H9 (cell line): ENCODE measurements at regions not wholly inside any gene's neighbourhood (a gene's known extent, or its start where the extent isn't known, plus 50 kb on each side); places are given as distances from the start of the nearest gene placed in this dataset.
"Not testable (repeated sequence)": the region's sequence is repeated elsewhere in the genome, so short reads cannot be mapped to it uniquely, and the experiment has no call there.

Experiments used
- DNase-seq: peaks from one replicate; pipeline ENCODE4 v3.0.0-alpha.2; 2017
- H2AFZ ChIP-seq: one replicate; pipeline ENCODE4 v1.6.1; 2013; ENCODE audit warnings: mild to moderate bottlenecking, low read length, control low read depth, moderate library complexity
- H2AK5ac ChIP-seq: 2 replicates; pipeline ENCODE4 v1.6.1; 2013; ENCODE audit warnings: low read length, control low read depth, mixed read lengths; ENCODE audit not compliant: insufficient read length
- H2BK120ac ChIP-seq: one replicate; pipeline ENCODE4 v1.6.1; 2013; ENCODE audit warnings: low read depth, mild to moderate bottlenecking, low read length, control low read depth, inconsistent platforms; ENCODE audit not compliant: poor library complexity, severe bottlenecking
- H2BK12ac ChIP-seq: 2 replicates; pipeline ENCODE4 v1.6.1; 2013; ENCODE audit warnings: low read length, control low read depth, mixed read lengths, low read depth; ENCODE audit not compliant: insufficient read length
- H2BK15ac ChIP-seq: 2 replicates; pipeline ENCODE4 v1.6.1; 2013; ENCODE audit warnings: low read depth, low read length, control low read depth
- H2BK20ac ChIP-seq: one replicate; pipeline ENCODE4 v1.6.1; 2013; ENCODE audit warnings: low read depth, mild to moderate bottlenecking, low read length, control low read depth, inconsistent platforms; ENCODE audit not compliant: poor library complexity, severe bottlenecking
- H2BK5ac ChIP-seq: 2 replicates; pipeline ENCODE4 v1.6.1; 2013; ENCODE audit warnings: low read length, control low read depth, mixed read lengths; ENCODE audit not compliant: insufficient read length
- H3K14ac ChIP-seq: 2 replicates; pipeline ENCODE4 v1.6.1; 2013; ENCODE audit warnings: low read length, control low read depth; ENCODE audit not compliant: insufficient read depth
- H3K18ac ChIP-seq: 2 replicates; pipeline ENCODE4 v1.6.1; 2013; ENCODE audit warnings: low read depth, mild to moderate bottlenecking, mixed read lengths, low read length, control low read depth; ENCODE audit not compliant: insufficient read length
- H3K23ac ChIP-seq: 2 replicates; pipeline ENCODE4 v1.6.1; 2013; ENCODE audit warnings: low read length, control low read depth, mixed read lengths, low read depth; ENCODE audit not compliant: insufficient read length
- H3K23me2 ChIP-seq: 2 replicates; pipeline ENCODE4 v1.6.1; 2013; ENCODE audit warnings: low read depth, mild to moderate bottlenecking, mixed read lengths, low read length, control low read depth; ENCODE audit not compliant: insufficient read length, poor library complexity, severe bottlenecking
- H3K27ac ChIP-seq: 2 replicates; pipeline ENCODE4 v1.5.1; 2013; ENCODE audit warnings: low read length, control low read depth, mixed read lengths, low read depth; ENCODE audit not compliant: insufficient read length
- H3K27me3 ChIP-seq: 2 replicates; pipeline ENCODE4 v1.6.1; 2013; ENCODE audit warnings: low read length, control low read depth, inconsistent platforms; ENCODE audit not compliant: insufficient read depth
- H3K4ac ChIP-seq: 2 replicates; pipeline ENCODE4 v1.6.1; 2013; ENCODE audit warnings: low read depth, mild to moderate bottlenecking, control low read depth, inconsistent platforms, low read length, moderate library complexity
- H3K4me1 ChIP-seq: 2 replicates; pipeline ENCODE4 v1.6.1; 2013; ENCODE audit warnings: low read length, control low read depth, inconsistent platforms; ENCODE audit not compliant: insufficient read depth
- H3K4me2 ChIP-seq: 2 replicates; pipeline ENCODE4 v1.6.1; 2013; ENCODE audit warnings: low read length, control low read depth, mixed read lengths; ENCODE audit not compliant: insufficient read length, insufficient read depth
- H3K56ac ChIP-seq: 2 replicates; pipeline ENCODE4 v1.6.1; 2013; ENCODE audit warnings: low read depth, mild to moderate bottlenecking, mixed read lengths, low read length, control low read depth; ENCODE audit not compliant: insufficient read length
- H3K79me1 ChIP-seq: 2 replicates; pipeline ENCODE4 v1.6.1; 2013; ENCODE audit warnings: low read depth, mild to moderate bottlenecking, moderate library complexity, low read length, control low read depth, inconsistent platforms; ENCODE audit not compliant: insufficient read depth, poor library complexity, severe bottlenecking
- H3K79me2 ChIP-seq: 2 replicates; pipeline ENCODE4 v1.6.1; 2013; ENCODE audit warnings: low read length, control low read depth, inconsistent platforms; ENCODE audit not compliant: insufficient read depth
- H3K9ac ChIP-seq: 2 replicates; pipeline ENCODE4 v1.6.1; 2013; ENCODE audit warnings: low read length, control low read depth, mixed read lengths; ENCODE audit not compliant: insufficient read length; ENCODE audit errors: extremely low read depth
- H3K9me3 ChIP-seq: one replicate; pipeline ENCODE4 v1.6.1; 2013; ENCODE audit warnings: low read depth, low read length, inconsistent platforms; ENCODE audit not compliant: control insufficient read depth
- H3T11ph ChIP-seq: one replicate; pipeline ENCODE4 v1.6.1; 2013; ENCODE audit warnings: mild to moderate bottlenecking, low read length, control low read depth, inconsistent platforms
- H4K20me1 ChIP-seq: one replicate; pipeline ENCODE4 v1.6.1; 2013; ENCODE audit not compliant: control insufficient read depth, insufficient read length, insufficient read depth
- H4K5ac ChIP-seq: 2 replicates; pipeline ENCODE4 v1.6.1; 2013; ENCODE audit warnings: low read depth, mild to moderate bottlenecking, mixed read lengths, low read length, control low read depth; ENCODE audit not compliant: insufficient read length
- H4K8ac ChIP-seq: replicated peaks from 2 replicates; pipeline ENCODE4 v1.6.1; 2013; ENCODE audit warnings: low read length, control low read depth, mixed read lengths, low read depth; ENCODE audit not compliant: insufficient read length
- H4K91ac ChIP-seq: 2 replicates; pipeline ENCODE4 v1.6.1; 2013; ENCODE audit warnings: low read depth, mild to moderate bottlenecking, moderate library complexity, mixed read lengths, low read length, control low read depth; ENCODE audit not compliant: insufficient read length
- H3K27ac Mint-ChIP-seq, 3 experiments: 2 replicates in 2 of 3; 3 replicates in 1 of 3; pipeline ENCODE4 v1.8.0; 2020 to 2021; ENCODE audit warnings: mixed read lengths in 3 of 3, mild to moderate bottlenecking in 1 of 3, moderate library complexity in 1 of 3
- H3K27me3 Mint-ChIP-seq: 2 replicates; pipeline ENCODE4 v1.8.0; 2021; ENCODE audit warnings: low read depth, mild to moderate bottlenecking, moderate library complexity, mixed read lengths
- H3K36me3 Mint-ChIP-seq, 3 experiments: 2 replicates in 2 of 3; 3 replicates in 1 of 3; pipeline ENCODE4 v1.8.0; 2020 to 2021; ENCODE audit warnings: low read depth in 3 of 3, mixed read lengths in 3 of 3; ENCODE audit not compliant: insufficient read depth in 1 of 3
- H3K4me1 Mint-ChIP-seq, 2 experiments: 2 replicates each; pipeline ENCODE4 v1.8.0; 2020; ENCODE audit warnings: mixed read lengths in 2 of 2
- H3K4me3 Mint-ChIP-seq, 2 experiments: 2 replicates in 1 of 2; 3 replicates in 1 of 2; pipeline ENCODE4 v1.8.0; 2020 to 2021; ENCODE audit warnings: mild to moderate bottlenecking in 2 of 2, mixed read lengths in 2 of 2, moderate library complexity in 1 of 2
- H3K9me3 Mint-ChIP-seq, 2 experiments: 2 replicates in 1 of 2; 3 replicates in 1 of 2; pipeline ENCODE4 v1.8.0; 2020; ENCODE audit warnings: mild to moderate bottlenecking in 2 of 2, mixed read lengths in 2 of 2, moderate library complexity in 1 of 2
- WGBS: extraction: QIAGEN DNeasy Blood & Tissue Kit; methylation state at CpG from one replicate; pipeline ENCODE4 v1.1.7; 2013; ENCODE audit warnings: missing lambda C conversion rate, low lambda C conversion rate, mixed read lengths; ENCODE audit not compliant: insufficient read length; ENCODE audit errors: extremely low coverage; 5-methylcytosine and 5-hydroxymethylcytosine counted together
- TF ChIP-seq, protein P1 (sequence below): fragments of 200-600 bp; sonication (generic); conservative IDR thresholded peaks from 3 replicates; pipeline ENCODE4 v1.8.0; 2021; ENCODE audit warnings: antibody characterized with exemption, mild to moderate bottlenecking

DNA sequence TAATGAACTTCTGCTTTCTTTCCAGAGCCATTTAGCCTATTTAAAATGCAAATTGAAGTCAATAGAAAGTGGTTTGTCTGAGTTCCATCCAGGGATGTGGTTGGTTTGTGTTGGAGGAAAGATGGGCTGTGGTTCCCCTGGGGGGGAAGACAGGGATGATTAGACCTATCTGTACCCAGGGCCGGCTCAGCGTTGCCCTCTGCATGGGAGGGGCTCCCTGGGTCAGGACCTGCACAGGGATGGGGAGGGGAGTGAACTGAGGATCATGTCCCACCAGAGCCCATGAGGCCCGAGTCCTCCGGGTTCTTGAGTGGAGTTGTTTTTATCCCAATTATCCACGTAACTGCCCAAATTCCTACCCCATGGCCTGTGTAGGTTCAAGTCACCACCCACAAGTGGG lies 76.9 kb upstream of the SFSWAP start:
- WGBS = no CpG with 5 or more reads among the region's 5 CpGs
- TF ChIP-seq, protein P1, sequence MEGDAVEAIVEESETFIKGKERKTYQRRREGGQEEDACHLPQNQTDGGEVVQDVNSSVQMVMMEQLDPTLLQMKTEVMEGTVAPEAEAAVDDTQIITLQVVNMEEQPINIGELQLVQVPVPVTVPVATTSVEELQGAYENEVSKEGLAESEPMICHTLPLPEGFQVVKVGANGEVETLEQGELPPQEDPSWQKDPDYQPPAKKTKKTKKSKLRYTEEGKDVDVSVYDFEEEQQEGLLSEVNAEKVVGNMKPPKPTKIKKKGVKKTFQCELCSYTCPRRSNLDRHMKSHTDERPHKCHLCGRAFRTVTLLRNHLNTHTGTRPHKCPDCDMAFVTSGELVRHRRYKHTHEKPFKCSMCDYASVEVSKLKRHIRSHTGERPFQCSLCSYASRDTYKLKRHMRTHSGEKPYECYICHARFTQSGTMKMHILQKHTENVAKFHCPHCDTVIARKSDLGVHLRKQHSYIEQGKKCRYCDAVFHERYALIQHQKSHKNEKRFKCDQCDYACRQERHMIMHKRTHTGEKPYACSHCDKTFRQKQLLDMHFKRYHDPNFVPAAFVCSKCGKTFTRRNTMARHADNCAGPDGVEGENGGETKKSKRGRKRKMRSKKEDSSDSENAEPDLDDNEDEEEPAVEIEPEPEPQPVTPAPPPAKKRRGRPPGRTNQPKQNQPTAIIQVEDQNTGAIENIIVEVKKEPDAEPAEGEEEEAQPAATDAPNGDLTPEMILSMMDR = no peak
- Histone ChIP-seq H3K14ac (no peak overlapping the region), H3K79me2 (no peaks in the 10 kb centered on the region), H2BK12ac (no peak overlapping the region), H2BK5ac (no peak overlapping the region), H2AFZ (no peak overlapping the region), H3K79me1 (no peaks in the 10 kb centered on the region), H3K9ac (no peak overlapping the region), H3K23ac (no peak overlapping the region), H3K9me3 (no peaks in the 10 kb centered on the region), H2BK15ac (no peak overlapping the region), H3K4ac (no peak overlapping the region), H3K18ac (no peak overlapping the region), H4K8ac (no peak overlapping the region), H3K4me1 (no peaks in the 10 kb centered on the region; the same call in 1 of the 2 replicates), H4K5ac (no peak overlapping the region), H4K91ac (no peak overlapping the region), H2AK5ac (no peak overlapping the region), H3T11ph (no peak overlapping the region), H3K56ac (no peak overlapping the region), H3K23me2 (no peaks in the 10 kb centered on the region), H3K27me3 (no peaks in the 10 kb centered on the region), H3K27ac (no peak overlapping the region), H2BK20ac (no peak overlapping the region), H2BK120ac (no peak overlapping the region), H4K20me1 (no peaks in the 10 kb centered on the region), H3K4me2 (no peak overlapping the region)
- Mint-ChIP-seq H3K4me1 (peaks cover 16 to 22% of the 10 kb centered on the region in 2 experiments), H3K9me3 (no peaks in the 10 kb centered on the region; a peak in 3 of 5 replicates), H3K27ac (no peak overlapping the region; a peak in 2 of 7 replicates), H3K27me3 (peaks cover 7% of the 10 kb centered on the region), H3K36me3 (no peaks in the 10 kb centered on the region; a peak in 2 of 7 replicates), H3K4me3 (no peak overlapping the region)
- DNase-seq = no peak

DNA sequence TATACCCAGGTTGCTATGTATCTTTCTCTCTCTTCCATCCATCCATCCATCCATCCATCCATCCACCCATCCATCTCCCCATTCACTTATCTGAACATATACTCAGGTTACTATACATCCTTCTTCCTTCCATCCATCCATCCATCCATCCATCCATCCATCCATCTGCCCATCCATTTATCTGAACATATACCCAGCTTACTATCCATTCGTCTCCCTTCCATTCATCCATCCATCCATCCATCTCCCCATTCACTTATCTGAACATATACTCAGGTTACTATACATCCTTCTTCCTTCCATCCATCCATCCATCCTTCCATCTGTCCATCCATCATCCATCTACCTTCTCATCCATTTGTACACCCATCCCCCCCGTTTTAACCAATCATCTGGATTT lies 75.9 kb upstream of the SFSWAP start:
- H2BK15ac ChIP-seq, H3K4me3 Mint-ChIP-seq, H4K20me1 ChIP-seq, H3K79me2 ChIP-seq, H3K23me2 ChIP-seq, H4K8ac ChIP-seq, H3K27ac Mint-ChIP-seq, H3K79me1 ChIP-seq, H3K18ac ChIP-seq, H3T11ph ChIP-seq, H2BK12ac ChIP-seq, H3K4me2 ChIP-seq, H3K4me1 ChIP-seq, H2BK5ac ChIP-seq, H4K91ac ChIP-seq, H2BK120ac ChIP-seq, H4K5ac ChIP-seq, H2AK5ac ChIP-seq, DNase-seq, H3K9me3 ChIP-seq, H3K9me3 Mint-ChIP-seq, H2BK20ac ChIP-seq, H3K27ac ChIP-seq, H3K14ac ChIP-seq, H2AFZ ChIP-seq, H3K4ac ChIP-seq, H3K9ac ChIP-seq, H3K27me3 Mint-ChIP-seq, H3K36me3 Mint-ChIP-seq, H3K27me3 ChIP-seq, H3K56ac ChIP-seq, H3K23ac ChIP-seq: not testable (repeated sequence)
- H3K4me1 Mint-ChIP-seq = peaks cover 13 to 19% of the 10 kb centered on the region in 2 experiments
- 100% methylated on average over 1 of the region's 2 CpGs for WGBS
